ENCODE measurements at regions not wholly inside any gene's neighbourhood (a gene's known extent, or its start where the extent isn't known, plus 50 kb on each side); places are given as distances from the start of the nearest gene placed in this dataset.

DNA sequence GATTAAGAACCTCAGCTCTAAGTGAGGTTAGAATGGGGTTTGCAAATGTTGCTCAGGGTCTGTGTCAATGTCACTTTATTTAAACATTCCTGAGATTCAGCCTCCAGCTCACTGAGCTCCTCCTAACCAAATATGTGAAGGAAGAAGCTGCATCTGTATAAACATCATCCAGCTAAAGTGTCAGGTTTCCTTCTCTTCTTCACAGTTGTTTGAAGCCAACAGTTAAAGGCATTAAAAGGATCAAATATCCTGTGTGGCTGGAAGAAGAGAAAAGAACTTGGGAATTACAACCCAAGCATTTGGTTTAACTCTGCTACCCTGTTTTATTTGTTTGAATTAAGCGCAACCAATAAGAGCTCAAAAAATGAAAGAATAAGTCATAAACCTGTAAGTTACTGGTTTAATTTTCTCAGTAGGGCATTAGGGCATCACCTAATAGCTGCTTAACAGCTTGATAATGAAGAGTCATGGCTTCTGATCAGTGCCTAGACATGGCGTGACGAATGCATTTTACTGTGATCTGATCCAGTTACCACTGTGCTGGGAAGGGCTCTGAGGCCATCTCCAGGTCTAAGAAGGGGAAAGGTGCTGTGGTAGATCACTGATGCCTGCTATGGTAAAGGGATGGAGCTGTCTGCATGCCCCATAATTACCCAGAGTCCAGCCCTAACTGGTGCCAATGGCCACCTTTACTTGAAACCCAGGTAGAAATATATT lies 165.7 kb upstream of the TSC22D2 start:
- POLR2A ChIA-PET: no interaction called here
- no peaks in the 10 kb centered on the region for H3K27me3 ChIP-seq (ENCODE audit: insufficient read depth, low read length)
- H3K9me2 ChIP-seq (ENCODE audit: insufficient read depth): no peaks in the 10 kb centered on the region
- RAD21 ChIA-PET (ENCODE audit: low non-redundant PET in 1 of 2, low total read pairs in 2 of 2, uncharacterized antibody in 2 of 2, unreplicated experiment in 2 of 2): no interaction called here
- H2AFZ ChIP-seq (ENCODE audit: low read depth, low read length, poor library complexity, severe bottlenecking): no peak overlapping the region
- no peak overlapping the region for H3K27ac ChIP-seq (ENCODE audit: low read depth, low read length)
- H3K9me3 ChIP-seq (ENCODE audit: control insufficient read depth in 1 of 2, insufficient read depth in 1 of 2, low read depth in 1 of 2, low read length in 2 of 2): no peaks in the 10 kb centered on the region
- DNase-seq (ENCODE audit: low read depth, low spot score): no peak
- no peaks in the 10 kb centered on the region for H3K79me2 ChIP-seq (ENCODE audit: insufficient read depth, low read length)
- no peaks in the 10 kb centered on the region for H3K36me3 ChIP-seq (ENCODE audit: control insufficient read depth in 1 of 2, insufficient read depth in 2 of 2, low read length in 2 of 2)
- TF ChIP-seq JUND (IDR thresholded peaks at IDR 0.05) (no peak), POLR2AphosphoS5 (IDR thresholded peaks at IDR 0.05; ENCODE audit: low read depth, low read length) (no peak)
- no peak for ATAC-seq
- H3K4me1 ChIP-seq (ENCODE audit: control insufficient read depth in 1 of 2, insufficient read depth in 2 of 2, low read length in 2 of 2): peaks cover 16 to 19% of the 10 kb centered on the region in 2 experiments
- no peak overlapping the region for H3K4me2 ChIP-seq (ENCODE audit: low read length)
- no peak overlapping the region for H3K4me3 ChIP-seq (replicated peaks in 1 of 2; ENCODE audit: low read depth in 1 of 2, low read length in 2 of 2)
- CTCF ChIA-PET: interaction anchor here (0.9 to 1.8 kb wide), 3 partner anchors 10 to 253 kb away, joined by 3 to 10 read pairs (median 3); no protein-coding TSS in a partner anchor
- intact Hi-C loops (cut with micrococcal nuclease): no loop called here
- BruUV-seq (replicated peaks): no TSS peak
- no peak overlapping the region for H3K9ac ChIP-seq (ENCODE audit: low read length)
- H4K20me1 ChIP-seq (ENCODE audit: insufficient read depth): no peaks in the 10 kb centered on the region

DNA sequence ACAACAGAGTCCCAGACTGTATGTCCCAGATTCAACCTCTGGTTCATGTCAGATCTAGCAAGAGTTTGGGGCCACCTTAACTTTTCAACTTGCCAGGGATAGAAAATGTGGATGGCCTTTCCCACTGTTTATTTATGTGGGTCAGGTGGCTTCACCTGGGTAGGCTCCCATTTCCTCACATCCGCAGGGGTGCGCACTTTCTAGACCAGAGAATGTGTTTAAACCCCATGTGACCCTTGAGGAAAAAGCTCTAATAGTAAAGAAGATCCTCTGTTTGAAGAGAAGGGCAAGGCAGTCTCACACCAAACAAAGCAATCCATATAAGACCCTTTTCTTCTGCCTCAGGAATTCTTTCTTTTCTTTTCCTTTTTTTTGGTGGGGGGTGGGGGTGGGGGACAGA lies 167.2 kb upstream of the TSC22D2 start:
- no TSS peak for BruUV-seq (replicated peaks)
- no peak overlapping the region for H3K9ac ChIP-seq (ENCODE audit: low read length)
- ChIA-PET CTCF (interaction anchor here (1.8 kb wide), 1 partner anchor 255 kb away, joined by 10 read pairs; no protein-coding TSS in a partner anchor), RAD21 (ENCODE audit: low non-redundant PET in 1 of 2, low total read pairs in 2 of 2, uncharacterized antibody in 2 of 2, unreplicated experiment in 2 of 2) (no interaction called here), POLR2A (no interaction called here)
- no peaks in the 10 kb centered on the region for H3K36me3 ChIP-seq (ENCODE audit: control insufficient read depth in 1 of 2, insufficient read depth in 2 of 2, low read length in 2 of 2)
- peaks cover 22 to 34% of the 10 kb centered on the region in 2 experiments for H3K4me1 ChIP-seq (ENCODE audit: control insufficient read depth in 1 of 2, insufficient read depth in 2 of 2, low read length in 2 of 2)
- ATAC-seq (no peak), DNase-seq (ENCODE audit: low read depth, low spot score) (no peak)
- H3K79me2 ChIP-seq (ENCODE audit: insufficient read depth, low read length): no peaks in the 10 kb centered on the region
- no peaks in the 10 kb centered on the region for H3K27me3 ChIP-seq (ENCODE audit: insufficient read depth, low read length)
- intact Hi-C loops (cut with micrococcal nuclease): no loop called here
- H4K20me1 ChIP-seq (ENCODE audit: insufficient read depth): no peaks in the 10 kb centered on the region
- H2AFZ ChIP-seq (ENCODE audit: low read depth, low read length, poor library complexity, severe bottlenecking): no peak overlapping the region
- TF ChIP-seq, protein P1, sequence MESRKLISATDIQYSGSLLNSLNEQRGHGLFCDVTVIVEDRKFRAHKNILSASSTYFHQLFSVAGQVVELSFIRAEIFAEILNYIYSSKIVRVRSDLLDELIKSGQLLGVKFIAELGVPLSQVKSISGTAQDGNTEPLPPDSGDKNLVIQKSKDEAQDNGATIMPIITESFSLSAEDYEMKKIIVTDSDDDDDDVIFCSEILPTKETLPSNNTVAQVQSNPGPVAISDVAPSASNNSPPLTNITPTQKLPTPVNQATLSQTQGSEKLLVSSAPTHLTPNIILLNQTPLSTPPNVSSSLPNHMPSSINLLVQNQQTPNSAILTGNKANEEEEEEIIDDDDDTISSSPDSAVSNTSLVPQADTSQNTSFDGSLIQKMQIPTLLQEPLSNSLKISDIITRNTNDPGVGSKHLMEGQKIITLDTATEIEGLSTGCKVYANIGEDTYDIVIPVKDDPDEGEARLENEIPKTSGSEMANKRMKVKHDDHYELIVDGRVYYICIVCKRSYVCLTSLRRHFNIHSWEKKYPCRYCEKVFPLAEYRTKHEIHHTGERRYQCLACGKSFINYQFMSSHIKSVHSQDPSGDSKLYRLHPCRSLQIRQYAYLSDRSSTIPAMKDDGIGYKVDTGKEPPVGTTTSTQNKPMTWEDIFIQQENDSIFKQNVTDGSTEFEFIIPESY (IDR thresholded peaks at IDR 0.05; ENCODE audit: extremely low read depth, insufficient replicate concordance, low read length): no peak
- TF ChIP-seq, protein P2, sequence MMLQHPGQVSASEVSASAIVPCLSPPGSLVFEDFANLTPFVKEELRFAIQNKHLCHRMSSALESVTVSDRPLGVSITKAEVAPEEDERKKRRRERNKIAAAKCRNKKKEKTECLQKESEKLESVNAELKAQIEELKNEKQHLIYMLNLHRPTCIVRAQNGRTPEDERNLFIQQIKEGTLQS (IDR thresholded peaks at IDR 0.05): no peak
- TF ChIP-seq SIN3A (IDR thresholded peaks at IDR 0.05; ENCODE audit: low read depth) (no peak), JUND (IDR thresholded peaks at IDR 0.05) (no peak), EZH2 (IDR thresholded peaks at IDR 0.05) (no peak), CEBPB (IDR thresholded peaks at IDR 0.05; ENCODE audit: low read depth) (no peak), EZH2phosphoT487 (IDR thresholded peaks at IDR 0.05; ENCODE audit: borderline replicate concordance) (no peak), CBX3 (IDR thresholded peaks at IDR 0.05; ENCODE audit: low read depth) (no peak)
- H3K4me3 ChIP-seq (replicated peaks in 1 of 2; ENCODE audit: low read depth in 1 of 2, low read length in 2 of 2): no peak overlapping the region
- H3K4me2 ChIP-seq (ENCODE audit: low read length): no peak overlapping the region
- no peak overlapping the region for H3K27ac ChIP-seq (ENCODE audit: low read depth, low read length)
- no peaks in the 10 kb centered on the region for H3K9me2 ChIP-seq (ENCODE audit: insufficient read depth)
- no peaks in the 10 kb centered on the region for H3K9me3 ChIP-seq (ENCODE audit: control insufficient read depth in 1 of 2, insufficient read depth in 1 of 2, low read depth in 1 of 2, low read length in 2 of 2)

All from HCT116 (cell line).